HG03378 (cell line): ENCODE measurements at regions not wholly inside any gene's neighbourhood (a gene's known extent, or its start where the extent isn't known, plus 50 kb on each side); places are given as distances from the start of the nearest gene placed in this dataset.

ENCODE experiments used
- ATAC-seq: cut with Tn5 transposase; IDR thresholded peaks from one replicate; pipeline ENCODE4 v1.9.1; 2021; ENCODE audit warnings: mild to moderate bottlenecking, moderate library complexity; ENCODE audit not compliant: unreplicated experiment

GRCh38 chr5:128665747-128666355 is 127.8 kb upstream of the FBN2 start:
- no peak for ATAC-seq

GRCh38 chr5:128667152-128667551 is 129.1 kb upstream of the FBN2 start:
- ATAC-seq: no peak

- ATAC-seq: no peak
Measured at GRCh38 chr5:128667751-128668150, 129.7 kb upstream of the FBN2 start.

GRCh38 chr5:128668921-128669320 is 130.9 kb upstream of the FBN2 start:
- no peak for ATAC-seq

GRCh38 chr5:128669803-128670202 is 131.8 kb upstream of the FBN2 start:
- peak; percentile 39 for ATAC-seq

- no peak for ATAC-seq
Measured at GRCh38 chr5:128671943-128672342, 133.9 kb upstream of the FBN2 start.

GRCh38 chr5:128673000-128673399 is 135.0 kb upstream of the FBN2 start:
- ATAC-seq: no peak

GRCh38 chr5:128673411-128673957 is 135.4 kb upstream of the FBN2 start:
- ATAC-seq: no peak

- ATAC-seq: no peak
Measured at GRCh38 chr5:128673970-128674369, 135.9 kb upstream of the FBN2 start.

- ATAC-seq: peak; percentile 88
Measured at GRCh38 chr5:128674837-128675446, 136.9 kb upstream of the FBN2 start.

GRCh38 chr5:128681096-128681495 is 143.1 kb upstream of the FBN2 start:
- ATAC-seq: no peak

- no peak for ATAC-seq
Measured at GRCh38 chr5:128681764-128682592, 143.9 kb upstream of the FBN2 start.

GRCh38 chr5:128682669-128683068 is 144.6 kb upstream of the FBN2 start:
- no peak for ATAC-seq

- ATAC-seq: no peak
Measured at GRCh38 chr5:128684961-128685360, 146.9 kb upstream of the FBN2 start.

GRCh38 chr5:128687930-128688329 is 149.9 kb upstream of the FBN2 start:
- no peak for ATAC-seq

- ATAC-seq: no peak
Measured at GRCh38 chr5:128693764-128694163, 155.7 kb upstream of the FBN2 start.

- ATAC-seq: no peak
Measured at GRCh38 chr5:128695791-128696530, 157.9 kb upstream of the FBN2 start.

GRCh38 chr5:128701301-128701700 is 163.3 kb upstream of the FBN2 start:
- ATAC-seq: no peak

- ATAC-seq: no peak
Measured at GRCh38 chr5:128703322-128703721, 165.3 kb upstream of the FBN2 start.

- no peak for ATAC-seq
Measured at GRCh38 chr5:128706269-128706668, 168.2 kb upstream of the FBN2 start.

GRCh38 chr5:128708841-128709240 is 170.8 kb upstream of the FBN2 start:
- no peak for ATAC-seq
